ENCODE measurements at regions not wholly inside any gene's neighbourhood (a gene's known extent, or its start where the extent isn't known, plus 50 kb on each side); places are given as distances from the start of the nearest gene placed in this dataset.

DNA sequence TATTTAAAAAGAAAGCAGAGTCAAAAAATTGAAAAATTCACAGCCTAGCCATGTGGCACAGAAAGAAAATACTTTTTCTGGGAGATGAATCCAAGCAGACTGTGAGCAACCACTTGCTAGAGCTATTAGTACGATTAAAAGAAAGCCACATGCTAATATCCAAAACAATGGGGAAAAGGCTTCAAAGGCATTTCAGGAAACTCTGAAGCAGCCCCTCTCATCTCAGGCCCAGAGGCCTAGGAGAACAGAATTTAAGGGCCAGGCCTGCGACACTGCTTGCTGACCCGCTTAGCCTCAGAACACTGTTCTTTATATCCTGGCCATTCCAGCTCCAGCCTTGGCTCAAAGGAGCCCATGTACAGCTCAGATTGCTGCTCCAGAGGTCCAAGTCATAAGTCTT lies 1257.0 kb upstream of the CDH18 start:
- no peaks in the 10 kb centered on the region for H3K9me3 Mint-ChIP-seq (ENCODE audit: low read depth)
- H3K36me3 Mint-ChIP-seq (ENCODE audit: insufficient read depth) = no peaks in the 10 kb centered on the region
- no peak overlapping the region for H3K4me3 Mint-ChIP-seq (ENCODE audit: low read depth)
- H3K27me3 Mint-ChIP-seq = no peaks in the 10 kb centered on the region
- peaks cover 1% of the 10 kb centered on the region for H3K4me1 Mint-ChIP-seq (ENCODE audit: low read depth)
- H3K27ac Mint-ChIP-seq = no peak overlapping the region
- no peak for TF ChIP-seq CTCF (IDR thresholded peaks at IDR 0.05; ENCODE audit: unreplicated experiment)
- no peak for DNase-seq (ENCODE audit: low spot score, unreplicated experiment)

- no peaks in the 10 kb centered on the region for H3K27me3 Mint-ChIP-seq
- no peak overlapping the region for H3K27ac Mint-ChIP-seq
- no peak for TF ChIP-seq CTCF (IDR thresholded peaks at IDR 0.05; ENCODE audit: unreplicated experiment)
- no peak for DNase-seq (ENCODE audit: low spot score, unreplicated experiment)
- H3K36me3 Mint-ChIP-seq (ENCODE audit: insufficient read depth) = no peaks in the 10 kb centered on the region
- H3K4me1 Mint-ChIP-seq (ENCODE audit: low read depth) = peaks cover 2% of the 10 kb centered on the region
- H3K4me3 Mint-ChIP-seq (ENCODE audit: low read depth) = no peak overlapping the region
- no peaks in the 10 kb centered on the region for H3K9me3 Mint-ChIP-seq (ENCODE audit: low read depth)
Measured at GRCh38 chr5:21238786-21239185, 1250.8 kb upstream of the CDH18 start.

DNA sequence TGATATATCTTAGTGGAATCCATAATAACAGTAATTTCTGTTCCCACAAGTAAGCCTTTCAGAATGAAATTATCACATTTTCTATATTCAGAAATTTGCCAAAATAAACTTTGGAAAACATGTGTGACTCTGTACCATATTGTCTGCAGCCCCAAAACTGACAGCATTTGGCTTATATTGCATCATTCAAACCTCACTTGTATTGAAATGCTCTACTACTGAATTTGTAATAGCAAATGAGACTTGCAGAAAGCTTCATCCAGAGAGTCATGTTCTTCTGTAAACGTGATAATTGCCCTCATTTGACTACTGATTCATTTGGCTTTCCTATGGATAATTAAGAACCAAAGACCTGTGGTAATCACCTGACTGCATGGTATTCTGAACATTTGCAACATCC lies 1249.5 kb upstream of the CDH18 start:
- no peaks in the 10 kb centered on the region for H3K9me3 Mint-ChIP-seq (ENCODE audit: low read depth)
- no peak for TF ChIP-seq CTCF (IDR thresholded peaks at IDR 0.05; ENCODE audit: unreplicated experiment)
- no peak overlapping the region for H3K27ac Mint-ChIP-seq
- no peak overlapping the region for H3K4me3 Mint-ChIP-seq (ENCODE audit: low read depth)
- H3K4me1 Mint-ChIP-seq (ENCODE audit: low read depth) = peaks cover 2% of the 10 kb centered on the region
- no peak for DNase-seq (ENCODE audit: low spot score, unreplicated experiment)
- H3K27me3 Mint-ChIP-seq = no peaks in the 10 kb centered on the region
- H3K36me3 Mint-ChIP-seq (ENCODE audit: insufficient read depth) = no peaks in the 10 kb centered on the region

- Mint-ChIP-seq H3K36me3 (ENCODE audit: insufficient read depth) (no peaks in the 10 kb centered on the region), H3K27me3 (no peaks in the 10 kb centered on the region), H3K4me1 (ENCODE audit: low read depth) (peaks cover 2% of the 10 kb centered on the region), H3K9me3 (ENCODE audit: low read depth) (no peaks in the 10 kb centered on the region), H3K27ac (no peak overlapping the region), H3K4me3 (ENCODE audit: low read depth) (no peak overlapping the region)
- no peak for DNase-seq (ENCODE audit: low spot score, unreplicated experiment)
- no peak for TF ChIP-seq CTCF (IDR thresholded peaks at IDR 0.05; ENCODE audit: unreplicated experiment)
Measured at GRCh38 chr5:21236971-21237427, 1249.0 kb upstream of the CDH18 start.

GRCh38 chr5:21236104-21236503 lies 1248.1 kb upstream of the CDH18 start:
- Mint-ChIP-seq H3K27me3 (no peaks in the 10 kb centered on the region), H3K27ac (no peak overlapping the region)

More at GRCh38 chr5:21236104-21236503, 1248.1 kb upstream of the CDH18 start:
- Mint-ChIP-seq H3K4me1 (ENCODE audit: low read depth) (peaks cover 2% of the 10 kb centered on the region), H3K4me3 (ENCODE audit: low read depth) (no peak overlapping the region), H3K36me3 (ENCODE audit: insufficient read depth) (no peaks in the 10 kb centered on the region), H3K9me3 (ENCODE audit: low read depth) (no peaks in the 10 kb centered on the region)
- no peak for DNase-seq (ENCODE audit: low spot score, unreplicated experiment)
- no peak for TF ChIP-seq CTCF (IDR thresholded peaks at IDR 0.05; ENCODE audit: unreplicated experiment)

All from progenitor cell of endocrine pancreas (in vitro differentiated cells).